GM12872 (cell line): ENCODE measurements at regions not wholly inside any gene's neighbourhood (a gene's known extent, or its start where the extent isn't known, plus 50 kb on each side); places are given as distances from the start of the nearest gene placed in this dataset.

Experiments used
- TF ChIP-seq, protein P1 (sequence below): IDR thresholded peaks from 3 replicates; pipeline ENCODE4 v1.5.1; 2011; ENCODE audit warnings: low read depth, mild to moderate bottlenecking, low read length, moderate library complexity; ENCODE audit not compliant: insufficient read depth

DNA sequence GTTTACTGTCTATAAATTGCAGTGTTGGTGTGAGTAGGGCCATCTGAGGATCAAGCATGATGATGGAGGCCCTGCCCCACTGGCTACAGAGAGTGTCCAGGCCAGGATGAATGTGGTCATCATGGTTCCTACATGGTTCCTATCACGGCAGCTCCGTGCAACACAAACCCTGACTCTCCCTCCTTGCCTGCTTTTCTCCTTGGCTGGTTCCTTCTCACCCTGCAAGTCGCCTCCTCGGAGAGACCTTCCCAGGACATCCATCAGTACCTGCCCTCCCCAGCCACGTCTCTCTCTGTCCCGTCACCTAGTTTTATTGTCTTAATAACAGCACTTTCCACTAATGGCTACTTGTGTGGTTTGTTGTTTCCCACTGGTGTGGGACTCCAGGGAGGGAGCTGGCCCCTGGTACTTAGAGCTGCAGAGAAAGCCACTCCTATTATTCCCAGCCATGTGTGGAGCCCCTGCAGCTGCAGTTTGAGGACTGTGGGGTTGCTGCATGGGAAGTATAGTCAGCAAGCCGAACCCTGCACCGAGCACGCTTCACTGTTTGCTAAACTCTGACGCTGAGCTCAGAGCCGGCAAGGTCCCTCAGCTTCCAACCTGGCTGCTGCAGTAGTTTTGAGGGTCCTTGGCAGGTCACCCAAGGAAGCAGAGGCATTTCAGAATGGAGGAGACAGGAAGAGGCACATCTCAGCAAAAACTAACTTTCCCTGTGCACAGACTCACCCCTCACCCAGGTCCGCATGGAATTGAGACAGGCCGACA is 146.4 kb upstream of the VSTM2B start:
- TF ChIP-seq, protein P1, sequence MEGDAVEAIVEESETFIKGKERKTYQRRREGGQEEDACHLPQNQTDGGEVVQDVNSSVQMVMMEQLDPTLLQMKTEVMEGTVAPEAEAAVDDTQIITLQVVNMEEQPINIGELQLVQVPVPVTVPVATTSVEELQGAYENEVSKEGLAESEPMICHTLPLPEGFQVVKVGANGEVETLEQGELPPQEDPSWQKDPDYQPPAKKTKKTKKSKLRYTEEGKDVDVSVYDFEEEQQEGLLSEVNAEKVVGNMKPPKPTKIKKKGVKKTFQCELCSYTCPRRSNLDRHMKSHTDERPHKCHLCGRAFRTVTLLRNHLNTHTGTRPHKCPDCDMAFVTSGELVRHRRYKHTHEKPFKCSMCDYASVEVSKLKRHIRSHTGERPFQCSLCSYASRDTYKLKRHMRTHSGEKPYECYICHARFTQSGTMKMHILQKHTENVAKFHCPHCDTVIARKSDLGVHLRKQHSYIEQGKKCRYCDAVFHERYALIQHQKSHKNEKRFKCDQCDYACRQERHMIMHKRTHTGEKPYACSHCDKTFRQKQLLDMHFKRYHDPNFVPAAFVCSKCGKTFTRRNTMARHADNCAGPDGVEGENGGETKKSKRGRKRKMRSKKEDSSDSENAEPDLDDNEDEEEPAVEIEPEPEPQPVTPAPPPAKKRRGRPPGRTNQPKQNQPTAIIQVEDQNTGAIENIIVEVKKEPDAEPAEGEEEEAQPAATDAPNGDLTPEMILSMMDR, result no peak

GRCh38 chr19:29380581-29380980 is 145.2 kb upstream of the VSTM2B start:
- TF ChIP-seq, protein P1, result no peak

- TF ChIP-seq, protein P1, result no peak
Observed at GRCh38 chr19:29381353-29382203, 144.2 kb upstream of the VSTM2B start.

GRCh38 chr19:29383696-29384095 is 142.1 kb upstream of the VSTM2B start:
- TF ChIP-seq, protein P1, result no peak

GRCh38 chr19:29384656-29385055 is 141.1 kb upstream of the VSTM2B start:
- TF ChIP-seq, protein P1, result no peak

DNA sequence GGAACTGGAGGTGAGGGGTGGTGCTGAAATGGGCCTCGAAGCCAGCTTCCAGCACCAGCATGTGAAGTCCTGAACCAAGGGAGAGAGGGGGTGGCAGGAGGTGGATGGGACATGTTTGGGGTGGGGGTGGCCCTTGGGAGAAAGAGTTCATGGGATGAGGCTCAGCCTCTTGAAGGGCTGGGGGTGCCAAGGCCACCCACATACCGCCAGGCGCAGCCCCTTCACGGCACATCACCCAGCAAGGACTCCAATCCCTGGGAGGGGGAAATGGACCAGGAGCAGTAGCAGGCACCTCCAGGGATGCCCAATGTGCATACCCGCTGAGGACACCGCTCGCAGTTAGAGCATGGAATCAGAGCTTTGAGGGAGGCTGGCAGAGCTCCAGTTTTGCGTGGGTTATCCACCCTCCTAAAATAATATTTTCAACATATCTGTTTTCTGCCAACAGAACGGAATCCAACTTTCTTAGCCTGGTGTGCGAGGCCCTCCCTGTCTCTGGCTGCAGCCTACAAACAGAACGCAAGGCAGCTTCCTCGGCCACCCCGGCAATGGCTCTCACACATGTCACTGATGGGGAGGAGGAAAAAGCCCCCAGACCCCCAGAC is 140.5 kb upstream of the VSTM2B start:
- TF ChIP-seq, protein P1, result no peak

DNA sequence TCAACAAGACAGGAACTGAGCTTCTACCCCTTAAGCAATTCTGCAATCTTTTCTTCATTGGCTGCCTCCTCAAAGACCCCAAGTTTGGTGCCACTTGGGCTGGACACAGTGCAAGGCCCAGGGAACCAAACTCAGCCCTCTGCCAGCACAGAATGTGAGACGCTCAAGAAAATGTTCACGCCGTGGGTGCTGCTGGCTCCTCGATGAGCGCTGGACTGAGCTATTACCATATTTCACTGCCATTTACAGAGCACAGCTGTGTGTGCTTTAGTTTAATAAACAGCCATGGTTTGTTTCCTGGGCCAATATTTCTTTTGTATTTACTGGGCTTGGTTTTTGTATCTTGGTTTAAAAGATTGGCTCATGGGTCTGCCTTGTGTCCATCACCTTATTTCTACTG is 138.8 kb upstream of the VSTM2B start:
- TF ChIP-seq, protein P1, result no peak
